Adrenal gland (tissue), 5 donors: ENCODE measurements at regions not wholly inside any gene's neighbourhood (a gene's known extent, or its start where the extent isn't known, plus 50 kb on each side); places are given as distances from the start of the nearest gene placed in this dataset.
"Not testable (repeated sequence)": the region's sequence is repeated elsewhere in the genome, so short reads cannot be mapped to it uniquely, and the experiment has no call there.

Experiments used
- POLR2A ChIP-seq, 2 donors: fragments of 450-650 bp; IDR thresholded peaks; one replicate each; pipeline ENCODE4 v1.6.1; 2017; ENCODE audit warnings: antibody characterized with exemption in 2 of 2, mild to moderate bottlenecking in 2 of 2, moderate library complexity in 1 of 2
- TF ChIP-seq, protein P1 (sequence below), 6 experiments: fragments of 450-650 bp in 4 of 6; fragments of 200-600 bp in 2 of 6; sonication (generic) in 1 of 6; IDR thresholded peaks; 1 replicate in 5 of 6; 2 replicates in 1 of 6; pipeline versions ENCODE4 v1.5.1 to v1.8.0; 2016 to 2021; ENCODE audit warnings: antibody characterized with exemption in 6 of 6, mild to moderate bottlenecking in 2 of 6, moderate library complexity in 1 of 6
- donor health status: DM: no; HTN: no; CAD: no.

DNA sequence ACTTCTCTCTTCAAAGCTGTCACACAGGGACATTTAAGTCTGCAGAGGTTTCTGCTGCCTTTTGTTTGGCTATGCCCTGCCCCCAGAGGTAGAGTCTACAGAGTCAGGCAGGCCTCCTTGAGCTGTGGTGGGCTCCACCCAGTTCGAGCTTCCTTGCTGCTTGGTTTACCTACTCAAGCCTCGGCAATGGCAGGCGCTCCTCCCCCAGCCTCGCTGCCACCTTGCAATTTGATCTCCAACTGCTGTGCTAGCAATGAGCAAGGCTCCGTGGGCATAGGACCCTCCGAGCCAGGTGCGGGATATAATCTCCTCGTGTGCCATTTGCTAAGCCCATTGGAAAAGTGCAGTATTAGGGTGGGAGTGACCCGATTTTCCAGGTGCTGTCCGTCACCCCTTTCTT lies 306.9 kb upstream of the API5 start:
- TF ChIP-seq, protein P1, sequence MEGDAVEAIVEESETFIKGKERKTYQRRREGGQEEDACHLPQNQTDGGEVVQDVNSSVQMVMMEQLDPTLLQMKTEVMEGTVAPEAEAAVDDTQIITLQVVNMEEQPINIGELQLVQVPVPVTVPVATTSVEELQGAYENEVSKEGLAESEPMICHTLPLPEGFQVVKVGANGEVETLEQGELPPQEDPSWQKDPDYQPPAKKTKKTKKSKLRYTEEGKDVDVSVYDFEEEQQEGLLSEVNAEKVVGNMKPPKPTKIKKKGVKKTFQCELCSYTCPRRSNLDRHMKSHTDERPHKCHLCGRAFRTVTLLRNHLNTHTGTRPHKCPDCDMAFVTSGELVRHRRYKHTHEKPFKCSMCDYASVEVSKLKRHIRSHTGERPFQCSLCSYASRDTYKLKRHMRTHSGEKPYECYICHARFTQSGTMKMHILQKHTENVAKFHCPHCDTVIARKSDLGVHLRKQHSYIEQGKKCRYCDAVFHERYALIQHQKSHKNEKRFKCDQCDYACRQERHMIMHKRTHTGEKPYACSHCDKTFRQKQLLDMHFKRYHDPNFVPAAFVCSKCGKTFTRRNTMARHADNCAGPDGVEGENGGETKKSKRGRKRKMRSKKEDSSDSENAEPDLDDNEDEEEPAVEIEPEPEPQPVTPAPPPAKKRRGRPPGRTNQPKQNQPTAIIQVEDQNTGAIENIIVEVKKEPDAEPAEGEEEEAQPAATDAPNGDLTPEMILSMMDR (IDR thresholded peaks at IDR 0.05), result not testable (repeated sequence)
- TF ChIP-seq POLR2A (IDR thresholded peaks at IDR 0.05), result not testable (repeated sequence)
